T-cell (primary cell): ENCODE measurements at regions not wholly inside any gene's neighbourhood (a gene's known extent, or its start where the extent isn't known, plus 50 kb on each side); places are given as distances from the start of the nearest gene placed in this dataset.

Experiments used
- ATAC-seq, 4 experiments: fragments of 200-7000 bp in 3 of 4; fragments of 150-1000 bp in 1 of 4; cut with Tn5 transposase; replicated peaks in 1 of 4; 1 replicate in 3 of 4; 2 replicates in 1 of 4; pipeline ENCODE4 v1.10.0; 2021; ENCODE audit warnings: moderate library complexity in 3 of 4, mild to moderate bottlenecking in 2 of 4, moderate number of reproducible peaks in 1 of 4
- CTCF ChIA-PET, 2 donors: fragments of 300-600 bp; sonication (Branson Sonifier 250); formaldehyde crosslinking; loops; one replicate each; lab custom pipeline; 2022; ENCODE audit warnings: antibody characterized with exemption in 2 of 2; lab: Charles Lee
- POLR2A ChIA-PET, 2 donors: fragments of 300-600 bp; sonication (Branson Sonifier 250); formaldehyde crosslinking; loops; one replicate each; lab custom pipeline; 2022; ENCODE audit warnings: antibody characterized with exemption in 2 of 2; lab: Charles Lee
- DNase-seq, 35 experiments: peaks; one replicate each; pipeline versions ENCODE4 v3.0.0 to v3.0.0-alpha.2; 2013 to 2023
- H3K27ac ChIP-seq: one replicate; pipeline ENCODE4 v1.5.1; 2013; ENCODE audit warnings: low read length
- H3K27me3 ChIP-seq, 2 experiments: replicated peaks in 1 of 2; 1 replicate in 1 of 2; 2 replicates in 1 of 2; pipeline versions ENCODE4 v1.6.1 to v1.7.0; 2013; ENCODE audit warnings: low read length in 1 of 2, mixed read lengths in 1 of 2; ENCODE audit not compliant: control insufficient read depth in 2 of 2, insufficient read depth in 2 of 2; ENCODE audit errors: extremely low read depth in 1 of 2
- H3K36me3 ChIP-seq, 2 donors: 1 replicate in 1 of 2; 2 replicates in 1 of 2; pipeline versions ENCODE4 v1.6.1 to v1.7.0; 2013; ENCODE audit warnings: low read length in 1 of 2; ENCODE audit not compliant: control insufficient read depth in 2 of 2, insufficient read depth in 1 of 2; ENCODE audit errors: extremely low read depth in 1 of 2
- H3K4me1 ChIP-seq, 2 experiments: 1 replicate in 1 of 2; 2 replicates in 1 of 2; pipeline versions ENCODE4 v1.6.1 to v1.7.0; 2013; ENCODE audit warnings: low read length in 2 of 2, mixed read lengths in 1 of 2; ENCODE audit not compliant: insufficient read depth in 2 of 2, control insufficient read depth in 1 of 2; ENCODE audit errors: extremely low read depth in 1 of 2
- H3K4me3 ChIP-seq, 2 donors: 1 replicate in 1 of 2; 2 replicates in 1 of 2; pipeline versions ENCODE4 v1.5.1 to v1.7.0; 2013; ENCODE audit warnings: mild to moderate bottlenecking in 2 of 2, low read length in 1 of 2, moderate library complexity in 1 of 2; ENCODE audit not compliant: control insufficient read depth in 1 of 2; ENCODE audit errors: extremely low read depth in 1 of 2
- H3K9me3 ChIP-seq: 2 replicates; pipeline ENCODE4 v1.7.0; 2013
- H3K27ac Mint-ChIP-seq, 2 donors: one replicate each; pipeline ENCODE4 v1.8.0; 2020 to 2021; ENCODE audit warnings: mild to moderate bottlenecking in 2 of 2, mixed read lengths in 2 of 2
- H3K27me3 Mint-ChIP-seq, 2 donors: one replicate each; pipeline ENCODE4 v1.8.0; 2021 to 2022; ENCODE audit warnings: mixed read lengths in 2 of 2
- H3K36me3 Mint-ChIP-seq: one replicate; pipeline ENCODE4 v1.8.0; 2021; ENCODE audit warnings: mixed read lengths
- H3K4me1 Mint-ChIP-seq, 3 donors: one replicate each; pipeline ENCODE4 v1.8.0; 2020 to 2022; ENCODE audit warnings: mixed read lengths in 3 of 3, mild to moderate bottlenecking in 1 of 3
- H3K4me3 Mint-ChIP-seq, 3 donors: one replicate each; pipeline ENCODE4 v1.8.0; 2020 to 2022; ENCODE audit warnings: mild to moderate bottlenecking in 3 of 3, mixed read lengths in 3 of 3, moderate library complexity in 3 of 3
- H3K9me3 Mint-ChIP-seq, 3 donors: one replicate each; pipeline ENCODE4 v1.8.0; 2020 to 2022; ENCODE audit warnings: mixed read lengths in 3 of 3
- WGBS: methylation state at CpG from one replicate; pipeline ENCODE4 v1.1.5; 2013; ENCODE audit warnings: missing lambda C conversion rate; ENCODE audit not compliant: insufficient coverage; 5-methylcytosine and 5-hydroxymethylcytosine counted together

- Mint-ChIP-seq H3K4me3 (peak overlapping the region in 1 of 3 donors; percentile 38), H3K27me3 (no peaks in the 10 kb centered on the region), H3K4me1 (peaks cover 41 to 58% (median 50%) of the 10 kb centered on the region in 3 donors), H3K9me3 (no peaks in the 10 kb centered on the region), H3K27ac (no peak overlapping the region), H3K36me3 (no peaks in the 10 kb centered on the region)
- ChIA-PET POLR2A (interaction anchor here in 1 of 2 donors (0.6 kb wide), 1 partner anchor 68 kb away, joined by 3 read pairs; no protein-coding TSS in a partner anchor), CTCF (interaction anchor here in 1 of 2 donors (0.6 kb wide), 1 partner anchor 166 kb away, joined by 3 read pairs; no protein-coding TSS in a partner anchor)
- no peak overlapping the region for H3K27ac ChIP-seq
- no peak overlapping the region for H3K4me3 ChIP-seq
- ATAC-seq, result no peak
- H3K27me3 ChIP-seq, result no peaks in the 10 kb centered on the region
- H3K9me3 ChIP-seq, result no peaks in the 10 kb centered on the region
- no peaks in the 10 kb centered on the region for H3K36me3 ChIP-seq
- DNase-seq, result no peak
- peaks cover 26 to 28% of the 10 kb centered on the region in 2 experiments for H3K4me1 ChIP-seq
- 77% methylated on average over 5 of the region's 7 CpGs for WGBS
These were observed 51.6 kb upstream of the TAB2 start for GRCh38 chr6:149265945-149266344.

- CTCF ChIA-PET, result no interaction called here
These were observed 50.9 kb upstream of the TAB2 start for GRCh38 chr6:149266659-149267058.

GRCh38 chr6:149267072-149267471 lies 50.4 kb upstream of the TAB2 start:
- Mint-ChIP-seq H3K4me1 (peaks cover 40 to 58% (median 49%) of the 10 kb centered on the region in 3 donors), H3K27ac (peak overlapping the region in 1 of 2 donors; percentile 8), H3K4me3 (no peak overlapping the region), H3K36me3 (no peaks in the 10 kb centered on the region), H3K27me3 (no peaks in the 10 kb centered on the region), H3K9me3 (no peaks in the 10 kb centered on the region)
- POLR2A ChIA-PET, result no interaction called here
- WGBS, result 100% methylated on average over 1 of the region's 3 CpGs
- no peak overlapping the region for H3K27ac ChIP-seq
- H3K9me3 ChIP-seq, result no peaks in the 10 kb centered on the region
- H3K27me3 ChIP-seq, result no peaks in the 10 kb centered on the region
- H3K4me1 ChIP-seq, result peaks cover 24 to 31% of the 10 kb centered on the region in 2 experiments
- no peaks in the 10 kb centered on the region for H3K36me3 ChIP-seq
- no peak overlapping the region for H3K4me3 ChIP-seq
- CTCF ChIA-PET, result no interaction called here
- ATAC-seq (no peak), DNase-seq (no peak)

More at GRCh38 chr6:149266659-149267058, 50.9 kb upstream of the TAB2 start:
- Mint-ChIP-seq H3K4me3 (no peak overlapping the region), H3K36me3 (no peaks in the 10 kb centered on the region), H3K27ac (peak overlapping the region; percentile 8 to 11), H3K27me3 (no peaks in the 10 kb centered on the region), H3K4me1 (peaks cover 40 to 58% (median 49%) of the 10 kb centered on the region in 3 donors), H3K9me3 (no peaks in the 10 kb centered on the region)
- DNase-seq (no peak), ATAC-seq (no peak)
- Histone ChIP-seq H3K36me3 (no peaks in the 10 kb centered on the region), H3K9me3 (no peaks in the 10 kb centered on the region), H3K27me3 (no peaks in the 10 kb centered on the region), H3K27ac (no peak overlapping the region), H3K4me1 (peaks cover 26 to 29% of the 10 kb centered on the region in 2 experiments), H3K4me3 (no peak overlapping the region)
- 75% methylated on average over 4 of the region's 6 CpGs for WGBS
- POLR2A ChIA-PET, result no interaction called here

- CTCF ChIA-PET, result no interaction called here
- ATAC-seq, result no peak
- peaks cover 44 to 61% (median 53%) of the 10 kb centered on the region in 3 donors for H3K4me1 Mint-ChIP-seq
- DNase-seq, result no peak
- no peak overlapping the region for H3K27ac ChIP-seq
- POLR2A ChIA-PET, result no interaction called here
- H3K27me3 Mint-ChIP-seq, result no peaks in the 10 kb centered on the region
- H3K36me3 Mint-ChIP-seq, result no peaks in the 10 kb centered on the region
- no peaks in the 10 kb centered on the region for H3K27me3 ChIP-seq
- H3K4me3 Mint-ChIP-seq, result no peak overlapping the region
- WGBS, result 97% methylated on average over 5 of the region's 12 CpGs
- no peaks in the 10 kb centered on the region for H3K9me3 ChIP-seq
- no peaks in the 10 kb centered on the region for H3K9me3 Mint-ChIP-seq
- no peak overlapping the region for H3K27ac Mint-ChIP-seq
- H3K4me1 ChIP-seq, result peaks cover 23 to 36% of the 10 kb centered on the region in 2 experiments
- no peaks in the 10 kb centered on the region for H3K36me3 ChIP-seq
- no peak overlapping the region for H3K4me3 ChIP-seq
These were observed 49.9 kb upstream of the TAB2 start for GRCh38 chr6:149267513-149268043.
